Ascending aorta (tissue), 2 donors: ENCODE measurements at regions not wholly inside any gene's neighbourhood (a gene's known extent, or its start where the extent isn't known, plus 50 kb on each side); places are given as distances from the start of the nearest gene placed in this dataset.
"Not testable (repeated sequence)": the region's sequence is repeated elsewhere in the genome, so short reads cannot be mapped to it uniquely, and the experiment has no call there.

Source experiments
- DNase-seq, 2 donors: peaks; one replicate each; pipeline ENCODE4 v3.0.0-alpha.2; 2019; ENCODE audit warnings: low spot score in 2 of 2
- H3K27ac ChIP-seq, 2 donors: fragments of 200-600 bp; sonication (generic); one replicate each; pipeline ENCODE4 v1.5.1; 2016 to 2017; ENCODE audit warnings: mild to moderate bottlenecking in 1 of 2
- H3K27me3 ChIP-seq: fragments of 200-600 bp; sonication (generic); one replicate; pipeline ENCODE4 v1.5.1; 2017
- H3K36me3 ChIP-seq, 2 donors: fragments of 200-600 bp; sonication (generic); one replicate each; pipeline ENCODE4 v1.5.1; 2016
- H3K4me1 ChIP-seq, 2 donors: fragments of 200-600 bp; sonication (generic); one replicate each; pipeline ENCODE4 v1.5.1; 2016 to 2017; ENCODE audit warnings: mild to moderate bottlenecking in 1 of 2
- H3K4me3 ChIP-seq, 2 donors: fragments of 200-600 bp; sonication (generic); one replicate each; pipeline ENCODE4 v1.5.1; 2016 to 2017; ENCODE audit warnings: mild to moderate bottlenecking in 1 of 2
- H3K9me3 ChIP-seq, 2 donors: fragments of 200-600 bp; sonication (generic); one replicate each; pipeline ENCODE4 v1.5.1; 2016
- intact Hi-C: fragments of 100-400 bp; cut with DNase I; formaldehyde crosslinking; loops from one replicate; pipeline ENCODE4 v1.15.1; 2023
- TF ChIP-seq, protein P1 (sequence below), 3 experiments: fragments of 200-600 bp in 2 of 3; fragments of 450-650 bp in 1 of 3; sonication (generic) in 2 of 3; IDR thresholded peaks; one replicate each; pipeline ENCODE4 v1.5.1; 2016 to 2019; ENCODE audit warnings: antibody characterized with exemption in 3 of 3, mild to moderate bottlenecking in 1 of 3, moderate library complexity in 1 of 3

DNA sequence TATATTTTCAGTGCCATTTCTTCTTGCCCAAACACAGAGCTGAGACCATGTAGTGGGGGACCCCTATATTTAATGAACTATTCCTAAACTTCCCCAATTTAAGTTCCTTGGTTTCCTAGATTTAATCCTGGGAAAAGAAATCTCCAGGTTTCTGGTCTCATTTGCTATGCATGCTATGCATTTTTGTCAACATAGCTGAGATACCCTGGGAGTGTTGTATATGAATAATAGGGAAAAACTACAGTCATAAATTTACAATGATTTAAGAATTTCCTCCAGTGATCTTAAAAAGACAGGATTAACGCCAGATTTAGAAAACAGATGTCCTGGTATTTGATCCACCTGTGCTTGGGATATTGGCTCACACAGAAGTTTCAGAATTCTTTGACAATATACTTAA, 136.8 kb upstream of the RAPGEF2 start:
- Histone ChIP-seq H3K9me3 (no peaks in the 10 kb centered on the region), H3K27ac (no peak overlapping the region), H3K27me3 (no peaks in the 10 kb centered on the region), H3K36me3 (no peaks in the 10 kb centered on the region), H3K4me3 (no peak overlapping the region), H3K4me1 (no peaks in the 10 kb centered on the region)
- intact Hi-C loops: no loop called here
- DNase-seq: no peak
- TF ChIP-seq, protein P1, sequence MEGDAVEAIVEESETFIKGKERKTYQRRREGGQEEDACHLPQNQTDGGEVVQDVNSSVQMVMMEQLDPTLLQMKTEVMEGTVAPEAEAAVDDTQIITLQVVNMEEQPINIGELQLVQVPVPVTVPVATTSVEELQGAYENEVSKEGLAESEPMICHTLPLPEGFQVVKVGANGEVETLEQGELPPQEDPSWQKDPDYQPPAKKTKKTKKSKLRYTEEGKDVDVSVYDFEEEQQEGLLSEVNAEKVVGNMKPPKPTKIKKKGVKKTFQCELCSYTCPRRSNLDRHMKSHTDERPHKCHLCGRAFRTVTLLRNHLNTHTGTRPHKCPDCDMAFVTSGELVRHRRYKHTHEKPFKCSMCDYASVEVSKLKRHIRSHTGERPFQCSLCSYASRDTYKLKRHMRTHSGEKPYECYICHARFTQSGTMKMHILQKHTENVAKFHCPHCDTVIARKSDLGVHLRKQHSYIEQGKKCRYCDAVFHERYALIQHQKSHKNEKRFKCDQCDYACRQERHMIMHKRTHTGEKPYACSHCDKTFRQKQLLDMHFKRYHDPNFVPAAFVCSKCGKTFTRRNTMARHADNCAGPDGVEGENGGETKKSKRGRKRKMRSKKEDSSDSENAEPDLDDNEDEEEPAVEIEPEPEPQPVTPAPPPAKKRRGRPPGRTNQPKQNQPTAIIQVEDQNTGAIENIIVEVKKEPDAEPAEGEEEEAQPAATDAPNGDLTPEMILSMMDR (IDR thresholded peaks at IDR 0.05): no peak

- no peak overlapping the region for H3K27ac ChIP-seq
- TF ChIP-seq, protein P1 (IDR thresholded peaks at IDR 0.05): no peak
- no peaks in the 10 kb centered on the region for H3K4me1 ChIP-seq
- no peaks in the 10 kb centered on the region for H3K27me3 ChIP-seq
- intact Hi-C loops: no loop called here
- H3K4me3 ChIP-seq: no peak overlapping the region
- H3K36me3 ChIP-seq: no peaks in the 10 kb centered on the region
- no peak for DNase-seq
- H3K9me3 ChIP-seq: no peaks in the 10 kb centered on the region
Measured at GRCh38 chr4:158968961-158969360, 133.9 kb upstream of the RAPGEF2 start.

- no peaks in the 10 kb centered on the region for H3K27me3 ChIP-seq
- no peak overlapping the region for H3K4me3 ChIP-seq
- H3K9me3 ChIP-seq: no peaks in the 10 kb centered on the region
- TF ChIP-seq, protein P1 (IDR thresholded peaks at IDR 0.05): no peak
- intact Hi-C loops: no loop called here
- no peak for DNase-seq
- no peak overlapping the region for H3K27ac ChIP-seq
- no peaks in the 10 kb centered on the region for H3K4me1 ChIP-seq
- H3K36me3 ChIP-seq: no peaks in the 10 kb centered on the region
Measured at GRCh38 chr4:158970812-158971211, 132.1 kb upstream of the RAPGEF2 start.

DNA sequence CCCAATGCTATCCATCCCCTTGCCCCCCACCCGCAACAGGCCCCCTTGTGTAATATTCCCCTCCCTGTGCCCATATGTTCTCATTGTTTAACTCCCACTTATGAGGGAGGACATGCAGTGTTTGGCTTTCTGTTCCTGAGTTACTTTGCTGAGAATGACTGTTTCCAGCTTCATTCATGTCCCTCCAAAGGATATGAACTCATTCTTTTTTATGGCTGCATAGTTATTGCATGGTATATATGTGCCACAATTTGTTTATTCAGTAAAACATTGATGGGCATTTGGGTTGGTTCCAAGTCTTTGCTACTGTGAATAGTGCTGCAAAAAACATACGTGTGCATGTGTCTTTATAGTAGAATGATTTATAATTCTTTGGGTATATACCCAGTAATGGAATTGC, 128.4 kb upstream of the RAPGEF2 start:
- H3K27ac ChIP-seq, H3K36me3 ChIP-seq, H3K4me1 ChIP-seq, H3K9me3 ChIP-seq, intact Hi-C loops, DNase-seq, H3K27me3 ChIP-seq, H3K4me3 ChIP-seq: not testable (repeated sequence)

DNA sequence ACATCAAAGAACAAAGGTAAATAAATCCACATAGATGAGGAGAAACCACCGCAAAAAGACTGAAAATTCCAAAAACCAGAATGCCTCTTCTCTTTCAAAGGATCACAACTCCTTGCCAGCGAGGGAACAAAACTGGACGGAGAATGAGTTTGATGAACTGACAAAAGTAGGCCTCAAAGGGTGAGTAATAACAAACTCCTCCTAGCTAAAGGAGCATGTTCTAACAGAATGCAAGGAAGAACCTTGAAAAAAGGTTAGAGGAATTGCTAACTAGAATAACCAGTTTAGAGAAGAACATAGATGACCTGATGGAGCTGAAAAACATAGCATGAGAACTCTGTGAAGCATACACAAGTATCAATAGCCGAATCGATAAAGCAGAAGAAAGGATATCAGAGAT, 122.2 kb upstream of the RAPGEF2 start:
- H3K4me1 ChIP-seq, H3K27me3 ChIP-seq, DNase-seq, H3K27ac ChIP-seq, H3K4me3 ChIP-seq, H3K9me3 ChIP-seq, H3K36me3 ChIP-seq, intact Hi-C loops: not testable (repeated sequence)

GRCh38 chr4:158991534-158992155, 111.2 kb upstream of the RAPGEF2 start:
- Histone ChIP-seq H3K27ac (no peak overlapping the region), H3K27me3 (no peaks in the 10 kb centered on the region), H3K4me3 (no peak overlapping the region), H3K9me3 (no peaks in the 10 kb centered on the region), H3K4me1 (no peaks in the 10 kb centered on the region), H3K36me3 (no peaks in the 10 kb centered on the region)
- intact Hi-C loops: no loop called here
- TF ChIP-seq, protein P1 (IDR thresholded peaks at IDR 0.05): no peak
- no peak for DNase-seq

- no peak for DNase-seq
- H3K9me3 ChIP-seq: no peaks in the 10 kb centered on the region
- H3K4me3 ChIP-seq: no peak overlapping the region
- TF ChIP-seq, protein P1 (IDR thresholded peaks at IDR 0.05): no peak
- H3K36me3 ChIP-seq: no peaks in the 10 kb centered on the region
- H3K4me1 ChIP-seq: no peaks in the 10 kb centered on the region
- no peak overlapping the region for H3K27ac ChIP-seq
- no peaks in the 10 kb centered on the region for H3K27me3 ChIP-seq
- intact Hi-C loops: no loop called here
Measured at GRCh38 chr4:158993891-158994290, 109.0 kb upstream of the RAPGEF2 start.
